ENCODE measurements at regions not wholly inside any gene's neighbourhood (a gene's known extent, or its start where the extent isn't known, plus 50 kb on each side); places are given as distances from the start of the nearest gene placed in this dataset.

DNA sequence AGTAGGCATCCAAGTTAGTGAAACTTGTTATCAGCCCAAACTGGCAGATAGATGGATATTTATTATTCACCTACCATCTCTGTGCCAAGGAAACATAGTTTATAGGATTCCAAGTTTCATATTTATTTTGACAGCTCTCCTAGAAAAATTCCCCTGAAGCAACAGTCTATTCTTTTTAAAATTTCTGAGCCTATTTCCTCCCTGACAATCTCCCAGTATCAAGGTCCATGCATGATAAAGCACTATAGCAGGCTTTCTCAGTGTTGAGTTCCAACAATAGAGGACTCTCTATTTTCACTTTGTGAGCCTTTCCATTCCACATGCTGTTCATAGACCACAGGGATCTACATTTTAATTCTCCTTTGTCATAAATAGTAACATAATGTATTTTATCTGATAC, 312.6 kb downstream of the SLITRK6 start:
- no peaks in the 10 kb centered on the region for H3K27me3 ChIP-seq

DNA sequence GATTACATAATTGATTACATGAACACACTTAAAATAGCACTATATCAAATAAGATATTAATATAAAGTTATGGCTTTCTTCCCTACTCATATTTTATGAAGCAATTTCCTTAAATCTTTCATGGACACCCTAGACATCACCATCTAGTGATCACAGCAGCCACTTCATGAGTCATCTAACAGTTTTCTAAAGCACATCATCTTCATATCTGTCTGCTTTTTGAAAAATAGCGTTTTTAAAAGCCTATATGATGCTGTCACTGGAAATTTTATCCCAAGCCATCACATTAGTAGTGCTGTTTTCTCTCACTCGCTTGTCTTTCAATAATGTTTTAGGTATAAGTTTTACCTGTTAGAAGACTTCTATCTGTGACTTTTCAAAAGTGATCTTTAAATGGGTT, 326.1 kb downstream of the SLITRK6 start:
- H3K27ac ChIP-seq: no peak overlapping the region
- no peaks in the 10 kb centered on the region for H3K27me3 ChIP-seq
- no peak for TF ChIP-seq POLR2A (IDR thresholded peaks at IDR 0.05)
- TF ChIP-seq, protein P1, sequence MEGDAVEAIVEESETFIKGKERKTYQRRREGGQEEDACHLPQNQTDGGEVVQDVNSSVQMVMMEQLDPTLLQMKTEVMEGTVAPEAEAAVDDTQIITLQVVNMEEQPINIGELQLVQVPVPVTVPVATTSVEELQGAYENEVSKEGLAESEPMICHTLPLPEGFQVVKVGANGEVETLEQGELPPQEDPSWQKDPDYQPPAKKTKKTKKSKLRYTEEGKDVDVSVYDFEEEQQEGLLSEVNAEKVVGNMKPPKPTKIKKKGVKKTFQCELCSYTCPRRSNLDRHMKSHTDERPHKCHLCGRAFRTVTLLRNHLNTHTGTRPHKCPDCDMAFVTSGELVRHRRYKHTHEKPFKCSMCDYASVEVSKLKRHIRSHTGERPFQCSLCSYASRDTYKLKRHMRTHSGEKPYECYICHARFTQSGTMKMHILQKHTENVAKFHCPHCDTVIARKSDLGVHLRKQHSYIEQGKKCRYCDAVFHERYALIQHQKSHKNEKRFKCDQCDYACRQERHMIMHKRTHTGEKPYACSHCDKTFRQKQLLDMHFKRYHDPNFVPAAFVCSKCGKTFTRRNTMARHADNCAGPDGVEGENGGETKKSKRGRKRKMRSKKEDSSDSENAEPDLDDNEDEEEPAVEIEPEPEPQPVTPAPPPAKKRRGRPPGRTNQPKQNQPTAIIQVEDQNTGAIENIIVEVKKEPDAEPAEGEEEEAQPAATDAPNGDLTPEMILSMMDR (IDR thresholded peaks at IDR 0.05): no peak
- no peak for TF ChIP-seq EP300 (IDR thresholded peaks at IDR 0.05)
- H3K4me3 ChIP-seq: no peak overlapping the region
- H3K9me3 ChIP-seq: no peaks in the 10 kb centered on the region
- DNase-seq: no peak
- intact Hi-C loops (cut with DNase I): no loop called here
- WGBS, 3 donors: 77 to 84% (median 80%) methylated on average over 2 of the region's 2 CpGs
- no peaks in the 10 kb centered on the region for H3K4me1 ChIP-seq (ENCODE audit: insufficient read depth)
- H3K36me3 ChIP-seq: no peaks in the 10 kb centered on the region

More for the DNA sequence above, 312.6 kb downstream of the SLITRK6 start:
- Histone ChIP-seq H3K9me3 (no peaks in the 10 kb centered on the region), H3K4me3 (no peak overlapping the region), H3K27ac (no peak overlapping the region), H3K36me3 (no peaks in the 10 kb centered on the region), H3K4me1 (ENCODE audit: insufficient read depth) (no peaks in the 10 kb centered on the region)
- no peak for TF ChIP-seq POLR2A (IDR thresholded peaks at IDR 0.05)
- no peak for TF ChIP-seq EP300 (IDR thresholded peaks at IDR 0.05)
- TF ChIP-seq, protein P1 (IDR thresholded peaks at IDR 0.05): no peak
- no peak for DNase-seq
- intact Hi-C loops (cut with DNase I): no loop called here

DNA sequence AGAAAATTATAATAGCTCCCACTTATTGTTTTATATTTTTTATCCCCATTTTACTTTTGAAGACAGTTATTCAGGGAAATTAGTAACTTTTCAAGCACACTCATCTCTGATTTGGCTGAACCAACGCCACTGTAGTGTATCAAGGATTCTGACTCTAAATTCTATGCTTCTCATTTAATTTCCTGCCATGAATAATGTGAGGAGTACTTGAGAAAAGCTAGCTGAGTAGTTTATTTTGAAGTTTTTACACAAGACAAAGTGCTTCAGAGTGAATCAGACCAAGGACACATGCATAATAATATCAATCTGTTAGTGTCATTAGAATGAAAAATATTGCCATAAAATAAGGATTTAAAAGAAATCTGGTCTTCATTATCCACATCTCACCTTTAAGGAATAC, 329.9 kb downstream of the SLITRK6 start:
- TF ChIP-seq POLR2A (IDR thresholded peaks at IDR 0.05): no peak
- 29 to 48% (median 31%) methylated on average over 1 of the region's 1 CpG for WGBS, 3 donors
- DNase-seq: no peak
- H3K9me3 ChIP-seq: no peaks in the 10 kb centered on the region
- H3K4me1 ChIP-seq (ENCODE audit: insufficient read depth): no peaks in the 10 kb centered on the region
- no peaks in the 10 kb centered on the region for H3K27me3 ChIP-seq
- intact Hi-C loops (cut with DNase I): no loop called here
- no peak overlapping the region for H3K27ac ChIP-seq
- no peak overlapping the region for H3K4me3 ChIP-seq
- H3K36me3 ChIP-seq: no peaks in the 10 kb centered on the region

DNA sequence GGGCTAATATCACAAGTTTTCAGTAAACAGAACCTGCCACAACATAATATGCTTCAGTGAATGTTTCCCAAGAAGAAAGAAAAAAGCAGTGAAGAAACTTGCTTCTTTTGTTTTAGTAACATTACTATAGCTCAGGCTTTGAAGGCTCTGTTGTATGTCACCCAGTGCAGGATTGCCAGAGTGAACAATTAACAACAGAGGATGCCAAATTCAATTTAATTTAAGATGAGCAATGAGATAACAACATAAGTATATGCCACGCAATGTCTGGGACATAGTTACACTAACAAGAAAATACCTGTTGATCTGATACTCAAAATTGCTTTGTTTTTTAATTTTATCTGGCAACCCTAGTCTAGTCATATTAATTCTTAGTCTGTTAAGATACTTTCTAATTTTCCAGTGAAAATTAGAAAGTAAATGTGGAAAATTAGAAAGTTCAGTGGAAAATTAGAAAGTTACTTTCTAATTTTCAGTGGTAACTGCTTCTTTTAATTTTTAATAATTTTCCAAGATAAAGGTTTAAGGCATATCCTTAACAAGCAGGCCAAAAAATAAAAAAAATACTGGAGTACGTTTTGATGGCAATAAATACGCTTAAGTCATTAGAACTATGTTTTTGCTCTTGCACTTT, 336.3 kb downstream of the SLITRK6 start:
- no peak for DNase-seq
- no peaks in the 10 kb centered on the region for H3K9me3 ChIP-seq
- H3K4me3 ChIP-seq: no peak overlapping the region
- H3K36me3 ChIP-seq: no peaks in the 10 kb centered on the region
- TF ChIP-seq EP300 (IDR thresholded peaks at IDR 0.05) (no peak), POLR2A (IDR thresholded peaks at IDR 0.05) (no peak)
- TF ChIP-seq, protein P1 (IDR thresholded peaks at IDR 0.05): no peak
- intact Hi-C loops (cut with DNase I): no loop called here
- no peak overlapping the region for H3K27ac ChIP-seq
- no peaks in the 10 kb centered on the region for H3K27me3 ChIP-seq
- 75 to 85% (median 82%) methylated on average over 3 of the region's 3 CpGs for WGBS, 3 donors
- H3K4me1 ChIP-seq (ENCODE audit: insufficient read depth): no peaks in the 10 kb centered on the region

DNA sequence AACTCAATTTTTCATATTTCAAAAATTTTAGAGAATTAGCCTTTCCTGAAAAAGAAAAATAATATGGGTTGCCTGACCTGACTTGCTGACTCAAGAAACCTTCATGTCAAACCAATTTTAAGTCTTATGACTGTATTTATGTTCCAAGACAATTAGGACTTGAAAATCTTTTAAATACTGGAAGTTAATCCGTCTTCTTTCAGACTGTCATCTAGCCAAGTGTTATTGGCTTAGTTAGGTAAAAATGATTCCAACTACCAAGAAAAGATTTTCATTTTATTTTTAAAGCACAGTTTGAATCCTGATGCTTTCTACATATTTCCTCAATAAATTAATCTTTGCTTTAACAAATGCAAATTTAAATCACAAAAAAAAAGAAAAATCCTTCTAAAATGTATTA, 337.6 kb downstream of the SLITRK6 start:
- Histone ChIP-seq H3K4me3 (no peak overlapping the region), H3K27me3 (no peaks in the 10 kb centered on the region), H3K4me1 (ENCODE audit: insufficient read depth) (no peaks in the 10 kb centered on the region), H3K27ac (no peak overlapping the region), H3K36me3 (no peaks in the 10 kb centered on the region), H3K9me3 (no peaks in the 10 kb centered on the region)
- 8 to 27% (median 24%) methylated on average over 1 of the region's 1 CpG for WGBS, 3 donors
- TF ChIP-seq POLR2A (IDR thresholded peaks at IDR 0.05): no peak
- no peak for TF ChIP-seq EP300 (IDR thresholded peaks at IDR 0.05)
- TF ChIP-seq, protein P1 (IDR thresholded peaks at IDR 0.05): no peak
- intact Hi-C loops (cut with DNase I): no loop called here
- no peak for DNase-seq
